DMS53 (cell line): ENCODE measurements at regions not wholly inside any gene's neighbourhood (a gene's known extent, or its start where the extent isn't known, plus 50 kb on each side); places are given as distances from the start of the nearest gene placed in this dataset.
A peak's percentile ranks its signal among the peaks of the same experiment; 100 is the strongest.

Experiments
- DNase-seq: peaks from one replicate; lab custom pipeline; 2025; lab: John Stamatoyannopoulos, UW

DNA sequence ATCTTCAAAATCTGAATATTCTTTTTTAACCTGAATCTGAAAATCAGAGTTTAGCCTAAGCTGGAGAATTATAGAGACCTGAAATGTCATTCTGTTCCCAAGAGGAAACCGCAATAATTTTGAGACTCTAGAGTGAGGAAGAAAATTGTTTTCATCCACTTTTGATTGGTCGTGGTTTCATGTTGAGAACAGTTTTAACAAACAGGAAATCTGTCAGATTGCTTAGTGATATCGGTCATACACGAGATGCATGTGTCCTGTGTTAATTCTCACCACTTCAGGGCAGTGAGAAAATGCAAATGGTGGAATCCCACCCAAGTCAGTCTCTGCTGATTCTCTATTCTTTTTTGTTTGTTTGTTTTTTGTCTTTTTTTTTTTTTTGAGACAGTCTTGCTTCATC, 1498.5 kb upstream of the TMEM132C start:
- no peak for DNase-seq

DNA sequence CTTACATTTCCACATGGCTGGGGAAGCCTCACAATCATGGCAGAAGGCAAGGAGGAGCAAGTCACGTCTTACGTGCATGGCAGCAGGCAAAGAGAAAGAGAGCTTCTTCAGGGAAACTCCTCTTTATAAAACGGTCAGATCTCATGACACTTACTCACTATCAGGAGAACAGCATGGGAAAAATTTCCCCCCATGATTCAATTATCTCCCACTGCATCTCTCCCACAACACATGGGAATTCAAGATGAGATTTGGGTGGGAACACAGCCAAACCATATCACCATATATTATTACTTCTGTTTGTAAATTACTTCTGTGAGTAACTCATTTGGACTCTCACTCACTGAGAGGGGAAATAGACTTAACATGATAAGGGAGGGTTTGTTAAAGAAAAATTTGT, 1496.8 kb upstream of the TMEM132C start:
- DNase-seq: no peak

DNA sequence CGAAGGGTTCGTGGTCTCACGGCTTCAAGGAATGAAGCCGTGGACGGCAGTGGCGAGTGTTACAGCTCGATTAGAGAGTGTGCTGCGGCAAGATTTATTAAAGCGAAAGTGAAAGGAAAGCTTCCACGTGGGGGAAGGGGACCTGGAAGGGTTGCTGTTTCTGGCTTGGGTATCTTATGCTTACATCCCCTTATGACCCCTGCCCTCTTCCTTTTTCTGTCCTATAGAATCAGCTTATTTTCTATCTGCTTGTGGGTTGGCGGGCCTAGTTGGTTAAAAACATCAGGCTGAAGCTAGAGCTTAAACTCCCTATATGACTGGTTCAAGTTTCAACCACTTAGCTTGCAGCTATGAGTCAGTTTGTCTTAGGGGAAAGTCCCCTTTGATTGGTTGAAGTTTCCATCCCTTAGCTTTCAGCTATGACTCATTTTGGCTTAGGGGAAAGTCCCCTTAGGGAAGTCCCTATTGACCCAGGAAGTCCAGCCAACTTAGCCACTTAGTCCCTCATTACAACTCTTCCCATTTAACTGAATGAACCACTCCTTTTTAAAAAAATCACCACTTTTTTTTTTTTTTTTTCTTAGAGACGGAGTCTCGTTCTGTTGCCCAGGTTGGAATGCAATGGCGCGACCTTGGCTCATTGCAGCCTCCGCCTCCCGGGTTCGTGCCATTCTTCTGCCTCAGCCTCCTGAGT, 1494.7 kb upstream of the TMEM132C start:
- DNase-seq: peak; percentile 76

DNA sequence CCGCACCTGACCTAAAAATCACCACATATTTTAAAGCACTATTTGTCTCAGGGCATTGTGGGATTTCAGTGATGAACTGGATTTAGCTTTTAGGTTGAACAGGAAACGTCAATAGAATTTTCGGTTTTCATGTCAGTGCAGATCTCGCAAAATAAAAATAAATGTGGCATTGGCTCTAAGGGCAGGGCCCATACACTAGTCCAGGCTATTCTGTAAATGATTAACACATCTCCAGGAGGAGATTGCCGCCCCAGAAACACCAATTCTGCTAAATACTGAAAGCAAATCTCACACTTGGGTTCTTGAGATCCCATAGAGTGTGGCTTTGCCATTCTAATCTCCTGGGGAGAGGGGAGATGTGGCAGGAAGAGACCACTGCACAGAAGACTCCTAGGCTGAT, 1494.0 kb upstream of the TMEM132C start:
- peak; percentile 6 for DNase-seq

DNA sequence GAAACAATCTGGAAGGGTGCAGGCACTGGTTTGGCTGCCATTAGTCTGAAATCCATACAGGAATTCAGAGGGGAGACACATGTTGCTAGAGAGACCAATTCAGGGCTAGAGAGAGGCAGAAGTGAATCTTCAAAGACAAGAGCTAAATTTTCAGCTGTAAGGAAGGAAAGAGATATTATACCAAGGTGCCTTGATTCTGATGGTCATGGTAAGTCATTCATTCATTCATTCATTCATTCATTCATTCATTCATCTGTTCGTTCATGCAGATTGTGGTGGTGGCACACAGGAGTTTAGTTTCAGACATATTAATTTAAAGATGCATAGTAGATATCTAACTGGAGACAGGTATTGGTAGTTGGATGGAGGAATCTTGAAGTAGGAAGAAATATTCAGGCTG, 1493.5 kb upstream of the TMEM132C start:
- no peak for DNase-seq

DNA sequence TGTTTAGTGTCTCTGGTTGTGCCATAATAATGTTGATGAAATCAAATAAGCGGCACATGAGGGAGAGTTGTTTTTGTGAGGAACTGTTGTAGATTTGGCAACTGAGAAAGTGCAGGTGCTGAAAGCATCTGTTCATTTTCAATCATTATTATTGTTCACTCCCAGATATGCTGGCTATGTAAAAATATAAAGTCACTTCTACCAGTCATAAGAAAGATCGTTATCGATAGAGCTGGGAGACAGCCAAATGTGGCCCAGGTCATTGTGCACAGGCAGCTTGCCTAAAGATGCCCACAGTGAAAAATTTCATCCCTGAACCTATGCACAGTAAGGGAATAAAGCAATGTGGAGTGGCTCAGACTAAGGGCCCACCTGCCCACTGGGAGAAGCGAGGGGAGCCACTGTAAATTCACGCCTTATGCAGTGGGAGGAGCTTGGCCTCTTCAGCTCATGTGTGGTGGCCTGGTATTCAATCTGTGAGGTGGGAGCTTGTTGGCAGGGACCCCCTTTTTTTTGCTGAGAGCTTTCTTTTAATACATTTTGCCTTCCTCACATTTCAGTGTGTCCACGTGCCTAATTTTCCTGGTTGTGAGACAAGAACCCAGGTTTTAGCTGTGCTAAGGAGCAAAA, 1490.8 kb upstream of the TMEM132C start:
- DNase-seq: no peak

DNA sequence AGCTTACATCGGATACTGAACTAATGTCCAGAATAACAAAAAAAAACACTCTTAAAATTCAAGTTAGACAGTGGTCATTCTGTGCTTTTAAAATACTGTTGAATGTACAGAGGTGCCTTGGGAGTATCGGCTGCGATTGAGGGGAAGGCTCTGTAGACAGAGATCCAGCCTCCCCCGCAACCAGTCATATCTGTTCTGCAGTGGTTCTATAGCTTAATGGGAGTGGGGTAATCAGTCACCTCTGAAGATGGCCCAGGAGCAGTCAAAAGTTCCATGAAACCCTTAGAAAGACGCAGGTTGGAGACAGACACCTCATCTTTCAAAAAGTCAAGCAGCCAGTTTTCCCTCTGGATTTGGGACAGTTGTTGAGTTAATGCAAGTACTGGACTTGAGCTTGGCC, 1486.6 kb upstream of the TMEM132C start:
- no peak for DNase-seq

DNA sequence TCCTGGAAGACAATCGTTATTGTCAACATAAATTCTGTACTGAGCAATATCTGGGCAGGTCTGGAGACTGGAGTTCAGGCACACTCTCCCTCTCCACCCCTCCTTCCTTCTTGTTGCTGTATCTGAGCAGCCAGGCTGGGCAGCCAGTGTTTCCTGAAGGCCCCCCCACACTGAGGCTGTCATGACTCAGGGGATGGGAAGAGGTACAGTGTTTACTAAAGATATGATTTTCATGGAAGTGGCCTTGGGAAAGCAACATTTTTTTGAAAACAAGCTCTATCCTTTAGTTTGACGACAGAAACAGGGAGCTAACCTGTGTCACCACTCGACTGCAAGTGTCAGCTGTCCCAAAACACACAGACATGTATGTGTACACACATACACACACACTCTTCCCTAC, 1485.4 kb upstream of the TMEM132C start:
- no peak for DNase-seq

DNA sequence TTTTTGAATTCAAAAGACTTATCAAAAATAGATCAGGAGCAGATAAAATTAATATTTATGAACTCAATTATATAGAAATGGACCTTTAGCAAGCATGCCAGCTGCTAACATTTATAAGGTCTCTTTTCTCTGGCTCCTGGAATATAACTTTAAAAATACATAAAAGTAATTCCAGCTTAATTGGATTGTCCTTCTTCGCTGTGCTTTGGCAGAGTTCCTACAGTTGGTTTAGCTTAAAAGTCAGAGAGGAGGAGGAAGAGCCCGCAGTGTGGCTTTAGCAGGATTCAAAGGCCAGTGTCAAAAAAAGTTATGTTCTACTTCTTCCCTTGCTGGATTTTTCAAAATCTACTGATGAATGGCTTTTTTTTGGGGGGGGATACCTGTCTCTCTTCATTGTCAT, 1484.9 kb upstream of the TMEM132C start:
- DNase-seq: no peak

DNA sequence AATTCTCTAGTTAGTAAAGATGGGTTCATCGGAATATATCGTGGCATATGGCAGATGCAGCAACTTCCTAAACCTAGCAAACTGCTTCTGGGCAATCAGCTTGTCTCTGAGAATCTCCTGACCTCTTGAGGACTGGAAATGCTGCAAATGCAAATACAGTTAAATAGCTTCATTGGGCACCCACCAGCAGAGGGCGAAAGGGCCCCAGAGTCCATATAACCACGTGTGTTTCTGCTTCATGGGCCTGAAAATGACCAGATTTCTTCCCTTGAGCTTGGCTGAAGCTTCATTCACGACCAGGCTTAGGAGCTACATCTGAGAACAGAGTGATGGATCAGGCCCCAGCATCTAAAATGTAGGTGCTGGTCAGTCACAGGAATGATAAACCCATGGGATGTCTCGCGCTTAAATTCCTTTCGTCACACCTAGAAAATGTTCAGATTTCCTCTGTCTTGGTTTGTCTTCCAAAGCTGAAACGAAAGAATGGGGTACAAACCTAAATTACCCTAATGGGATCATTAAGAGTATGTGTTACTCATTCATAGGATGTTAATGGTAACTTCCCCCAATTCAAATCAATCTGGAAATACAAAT, 1482.5 kb upstream of the TMEM132C start:
- DNase-seq: peak; percentile 66

DNA sequence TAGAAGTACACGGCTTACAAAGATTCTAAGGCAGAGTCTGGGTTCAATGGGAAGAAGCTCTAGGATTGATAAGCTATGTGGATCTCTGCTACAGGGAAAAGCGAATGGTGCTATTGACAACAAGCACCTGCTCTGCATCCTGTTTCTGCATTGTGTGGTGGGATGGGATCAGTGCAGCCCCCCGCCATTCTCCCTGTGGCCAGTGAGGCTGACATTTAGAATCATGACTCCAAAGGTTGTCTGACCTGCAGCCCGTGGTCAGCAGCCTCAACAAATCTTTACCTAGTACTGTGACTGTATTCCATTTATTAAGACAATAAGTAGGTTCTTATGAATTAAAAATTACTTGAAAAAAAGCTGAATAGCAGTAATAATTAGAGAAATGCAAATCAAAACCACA, 1477.0 kb upstream of the TMEM132C start:
- DNase-seq: no peak

DNA sequence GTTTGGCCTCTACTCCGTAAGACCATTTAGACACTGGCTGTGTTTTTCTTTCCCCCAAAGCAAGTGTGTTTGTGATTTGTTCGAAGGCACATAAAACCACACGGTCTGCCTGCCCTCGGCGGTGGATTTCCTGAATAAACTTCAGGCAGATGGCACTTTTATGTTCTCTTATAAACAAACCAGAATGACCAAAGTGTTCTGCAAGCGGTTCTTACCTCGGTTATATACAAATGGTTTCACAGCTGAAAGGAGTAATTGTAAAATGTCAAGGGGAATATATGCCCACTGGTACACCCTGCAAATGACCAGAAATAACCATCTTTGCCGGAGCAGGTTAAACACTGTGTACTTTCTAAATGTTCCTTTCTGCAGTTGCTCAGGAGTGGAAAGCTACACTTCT, 1475.8 kb upstream of the TMEM132C start:
- DNase-seq: no peak

DNA sequence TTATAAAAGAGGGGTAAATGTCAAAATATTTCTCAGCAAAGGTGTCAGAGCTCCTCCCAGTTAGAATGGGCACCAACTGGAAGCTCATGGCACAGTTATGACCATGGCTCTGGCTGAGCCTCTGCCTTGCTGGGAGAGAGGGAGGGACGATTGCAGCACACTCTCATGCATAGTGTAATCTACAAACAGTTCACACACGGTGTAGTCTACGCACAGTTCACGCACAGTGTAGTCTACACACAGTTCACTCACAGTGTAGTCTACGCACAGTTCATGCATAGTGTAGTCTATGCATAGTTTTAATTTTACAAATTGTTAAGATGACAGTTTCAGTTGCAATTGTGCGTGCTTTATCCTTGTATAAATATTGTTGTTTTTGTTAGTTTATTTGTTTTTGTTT, 1474.6 kb upstream of the TMEM132C start:
- DNase-seq: no peak

DNA sequence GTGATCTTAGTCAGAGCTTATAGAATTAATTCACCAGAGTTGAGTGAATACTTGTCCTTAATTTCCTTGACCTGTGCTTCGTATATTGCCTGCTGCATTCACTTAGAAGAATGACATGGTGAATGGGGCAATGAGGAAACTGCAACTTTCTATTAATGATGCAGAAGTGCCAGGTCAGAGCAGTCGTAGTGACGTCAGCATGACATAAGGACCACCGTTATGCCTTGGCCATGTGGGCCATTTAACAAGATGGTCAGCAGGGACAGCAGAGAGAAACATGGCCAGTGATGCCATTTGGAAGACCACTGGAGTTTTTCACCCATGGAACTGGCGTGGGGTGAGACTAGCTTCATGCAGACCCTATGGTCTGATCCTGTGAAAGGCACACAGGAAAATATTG, 1469.4 kb upstream of the TMEM132C start:
- DNase-seq: no peak

DNA sequence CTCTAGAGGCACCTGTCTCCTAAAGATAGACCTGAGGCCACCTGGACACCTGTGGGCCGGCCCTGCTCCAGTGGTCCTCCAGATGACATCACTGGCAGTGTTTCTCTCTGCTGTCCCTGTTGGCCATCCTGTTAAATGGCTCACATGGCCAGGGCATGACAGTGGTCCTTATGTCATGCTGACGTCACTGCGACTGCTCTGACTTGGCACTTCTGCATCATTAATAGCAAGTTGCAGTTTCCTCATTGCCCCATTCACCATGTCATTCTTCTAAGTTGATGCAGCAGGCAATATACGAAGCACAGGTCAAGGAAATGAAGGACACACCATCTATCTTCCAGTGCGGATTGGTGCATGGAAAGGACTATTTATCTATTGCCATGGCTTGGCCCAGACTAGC, 1468.5 kb upstream of the TMEM132C start:
- no peak for DNase-seq

DNA sequence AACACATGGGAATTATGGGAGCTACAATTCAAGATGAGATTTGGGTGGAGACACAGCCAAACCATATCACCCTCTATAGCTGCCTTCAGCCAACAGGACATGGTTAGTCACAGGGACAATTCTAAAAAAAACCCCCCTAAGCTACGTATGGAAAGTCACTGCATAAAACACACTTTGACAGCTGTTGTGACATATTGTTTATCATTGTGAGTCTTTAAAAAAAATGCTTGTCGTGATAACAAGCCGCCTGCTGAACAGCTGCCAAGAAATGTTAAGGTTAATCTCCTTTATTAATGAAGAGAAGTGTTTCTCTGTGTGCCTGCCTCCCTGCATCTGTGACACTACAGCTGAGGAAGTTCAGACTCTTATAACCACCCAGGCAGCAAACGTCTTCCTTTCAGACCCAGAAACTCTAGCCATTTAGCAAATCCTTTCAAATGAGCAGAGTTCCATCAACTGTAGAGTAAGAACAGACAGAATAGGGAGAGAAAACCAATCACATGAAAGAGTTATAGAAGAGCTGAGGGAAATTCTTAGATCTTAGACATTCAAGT, 1459.6 kb upstream of the TMEM132C start:
- DNase-seq: no peak

DNA sequence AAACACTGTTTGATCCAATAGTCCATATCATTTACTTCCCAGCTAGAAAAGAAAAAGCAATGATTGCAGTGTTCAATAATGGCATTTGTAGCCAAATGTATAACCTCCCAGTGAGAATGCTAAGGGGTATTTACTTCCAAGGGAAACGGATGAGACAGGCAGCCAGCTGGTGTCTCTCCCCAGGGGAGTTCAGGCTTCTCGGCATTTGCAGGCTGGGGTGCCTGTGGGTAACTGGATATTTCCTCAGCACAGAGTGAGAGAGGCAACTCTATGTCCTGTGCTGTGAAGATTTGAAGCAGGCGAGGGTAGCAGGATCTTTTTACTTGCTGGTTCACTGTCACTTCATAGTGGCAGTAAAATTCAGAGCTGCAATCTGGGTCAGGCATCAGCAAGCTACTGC, 1455.6 kb upstream of the TMEM132C start:
- DNase-seq: no peak

DNA sequence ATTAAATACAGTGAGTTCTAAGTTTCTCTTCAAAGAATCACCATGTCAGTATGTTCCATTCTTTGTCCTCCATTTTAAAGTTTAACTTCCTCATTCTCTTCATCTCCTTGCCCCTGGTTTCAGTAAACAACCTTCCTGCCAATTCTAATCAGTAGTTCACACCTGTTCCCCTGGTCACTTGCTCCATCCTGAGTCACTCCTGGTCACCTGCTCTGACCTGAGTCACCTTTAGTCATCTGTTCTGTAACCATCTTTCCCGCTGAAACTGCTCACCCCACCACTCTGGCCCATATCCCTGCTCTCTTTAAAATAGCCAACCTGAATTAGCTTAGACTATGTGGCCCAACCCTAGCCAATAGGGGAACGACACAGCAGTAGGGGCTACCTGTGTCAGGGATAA, 1447.4 kb upstream of the TMEM132C start:
- no peak for DNase-seq

DNA sequence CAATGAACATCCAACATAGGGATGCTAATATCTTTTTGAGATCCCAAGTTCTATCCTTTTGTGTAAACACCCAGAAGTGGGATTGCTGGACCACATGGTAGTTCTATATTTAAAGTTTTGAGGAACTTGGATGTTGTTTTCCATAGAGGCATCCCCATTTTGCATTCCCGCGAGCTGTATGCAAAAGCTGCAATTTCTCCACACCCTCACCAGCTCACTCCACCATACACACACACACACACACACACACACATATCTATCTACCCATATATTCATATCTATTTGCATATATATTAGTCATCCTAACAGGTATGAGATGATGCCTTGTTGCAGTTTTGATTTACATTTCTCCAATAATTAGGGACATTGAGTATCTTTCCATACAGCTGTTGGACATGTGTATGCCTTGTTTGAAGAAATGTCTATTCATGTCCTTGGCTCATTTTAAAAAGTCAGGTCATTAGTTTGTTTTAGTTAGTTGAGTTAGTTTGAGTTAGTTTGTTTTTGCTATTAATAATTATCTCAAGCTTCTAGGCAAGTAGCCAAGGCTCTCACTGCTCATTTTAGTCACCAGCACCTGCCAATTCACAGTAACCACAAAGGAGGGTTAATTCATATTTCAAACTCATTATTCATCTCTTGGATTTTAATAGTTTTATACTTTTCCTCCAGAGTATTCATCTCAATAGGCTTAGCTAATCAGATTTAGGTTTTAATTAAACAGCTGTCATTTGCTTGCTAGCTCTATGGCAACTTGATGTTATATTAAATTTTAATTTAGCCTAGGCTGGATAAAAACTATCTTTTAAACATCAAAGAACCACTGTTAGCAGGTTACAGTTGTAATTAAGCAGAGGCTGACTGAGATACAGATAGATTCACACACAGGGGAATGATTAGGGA, 1435.9 kb upstream of the TMEM132C start:
- no peak for DNase-seq

DNA sequence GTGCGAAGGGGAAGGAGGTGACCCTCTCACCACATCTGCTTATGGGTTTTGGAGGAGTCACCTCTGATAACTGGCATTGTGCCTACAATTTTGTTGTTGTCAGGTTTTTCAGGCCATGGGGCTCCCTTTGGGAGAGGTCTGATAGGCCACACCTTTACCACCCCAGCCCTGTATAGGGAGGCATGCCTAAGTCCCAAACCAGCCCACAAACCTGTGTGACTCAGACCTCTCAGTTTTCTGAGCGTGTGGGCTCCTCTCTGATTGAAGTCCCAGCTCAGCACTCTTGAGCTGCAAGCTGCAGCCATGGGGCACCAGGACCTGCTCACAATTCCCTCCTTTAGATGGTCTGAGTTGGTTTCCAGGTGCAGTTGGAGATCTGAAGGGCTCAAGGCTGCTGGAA, 1429.3 kb upstream of the TMEM132C start:
- DNase-seq: no peak

DNA sequence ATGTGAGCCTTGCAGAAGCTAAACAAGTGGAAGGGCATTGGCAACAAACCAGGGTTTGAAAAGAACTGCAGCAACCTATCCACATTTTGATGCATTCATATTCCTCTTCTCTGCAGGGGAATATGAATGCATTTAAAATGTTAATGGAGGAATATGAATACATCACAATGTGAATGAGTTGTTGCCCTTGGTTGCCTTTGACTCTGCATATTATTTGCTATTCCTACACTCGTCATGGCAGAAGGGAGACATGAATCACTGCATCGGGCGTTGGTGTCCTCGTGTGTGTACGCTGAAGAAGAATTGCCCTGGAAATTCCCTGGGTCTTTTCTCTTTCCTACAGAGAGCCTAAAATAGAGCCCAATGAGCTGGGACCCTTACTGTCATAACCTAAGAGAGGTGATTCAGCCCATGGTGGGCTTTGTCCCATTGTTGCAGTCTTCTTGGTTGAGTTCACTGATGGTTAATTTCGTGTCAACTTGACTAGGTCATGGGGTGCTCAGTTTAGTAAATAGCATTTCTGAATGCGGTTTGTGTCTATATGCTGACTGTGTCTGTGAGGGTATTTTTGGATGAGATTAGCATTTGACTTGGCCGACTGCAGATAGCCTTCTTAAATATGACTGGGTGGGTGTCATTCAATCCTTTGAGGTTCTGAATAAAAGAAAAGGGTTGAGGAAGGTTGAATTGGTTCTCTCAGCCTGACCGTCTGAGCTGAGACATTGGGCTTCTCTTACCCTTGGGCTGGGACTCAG, 1422.9 kb upstream of the TMEM132C start:
- DNase-seq: no peak
